ENCODE measurements at regions not wholly inside any gene's neighbourhood (a gene's known extent, or its start where the extent isn't known, plus 50 kb on each side); places are given as distances from the start of the nearest gene placed in this dataset.

DNA sequence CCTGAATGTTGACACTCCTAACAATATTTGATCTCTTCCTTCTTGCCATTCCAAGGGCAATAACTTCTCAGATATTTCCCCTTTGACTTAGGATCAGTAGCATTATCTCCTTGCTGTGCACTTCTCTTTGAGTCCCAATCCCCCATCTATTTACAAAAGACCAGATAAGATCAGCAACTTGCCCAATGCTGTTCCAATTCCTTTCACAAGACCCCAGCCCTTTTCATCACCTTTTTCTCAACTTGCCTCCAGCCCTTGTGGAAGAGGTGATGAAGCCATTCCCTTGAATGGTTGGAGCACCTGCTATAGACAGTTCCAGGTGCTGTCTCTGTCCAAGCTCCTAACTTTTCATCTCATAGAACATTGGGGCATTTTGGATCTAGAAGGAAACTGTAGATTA is 51.1 kb upstream of the ARID5B start:
- Histone ChIP-seq H3K4me3 (ENCODE audit: low read depth, low read length) (no peak overlapping the region), H3K27me3 (ENCODE audit: control insufficient read depth, insufficient read depth, low read length) (no peaks in the 10 kb centered on the region), H3K27ac (ENCODE audit: low read depth, low read length) (no peak overlapping the region), H3K9me3 (ENCODE audit: control insufficient read depth, insufficient read depth, low read length) (no peaks in the 10 kb centered on the region)
- no peak for DNase-seq (ENCODE audit: low read depth, low spot score)
- ChIA-PET CTCF (no interaction called here), POLR2A (no interaction called here)
- TF ChIP-seq CTCF (IDR thresholded peaks at IDR 0.05; ENCODE audit: low read depth, low read length), result no peak
